ENCODE measurements at regions not wholly inside any gene's neighbourhood (a gene's known extent, or its start where the extent isn't known, plus 50 kb on each side); places are given as distances from the start of the nearest gene placed in this dataset.

DNA sequence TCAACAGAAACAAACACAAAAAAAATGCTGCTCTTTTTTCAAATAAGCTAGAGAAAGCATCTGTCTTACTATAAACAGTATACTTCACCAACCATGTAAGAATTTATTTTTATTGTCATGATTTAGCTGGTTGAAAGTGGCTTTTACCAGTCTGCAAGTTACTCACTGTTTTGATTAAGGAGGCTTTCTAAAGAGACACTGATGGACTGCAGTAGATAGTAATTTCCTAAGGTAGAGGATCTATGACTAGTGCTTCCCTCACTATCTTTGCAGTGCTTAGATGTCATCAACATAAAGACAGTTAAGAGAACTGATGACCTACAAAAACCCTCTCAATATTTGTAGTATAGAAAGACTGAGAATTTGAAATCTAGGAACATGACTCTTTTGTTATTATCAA, 846.2 kb upstream of the AGA start:
- no peak for DNase-seq (ENCODE audit: low spot score)

GRCh38 chr4:178293601-178294000, 851.4 kb upstream of the AGA start:
- no peak for DNase-seq (ENCODE audit: low spot score)

GRCh38 chr4:178296669-178297068, 854.4 kb upstream of the AGA start:
- no peak for DNase-seq (ENCODE audit: low spot score)

DNA sequence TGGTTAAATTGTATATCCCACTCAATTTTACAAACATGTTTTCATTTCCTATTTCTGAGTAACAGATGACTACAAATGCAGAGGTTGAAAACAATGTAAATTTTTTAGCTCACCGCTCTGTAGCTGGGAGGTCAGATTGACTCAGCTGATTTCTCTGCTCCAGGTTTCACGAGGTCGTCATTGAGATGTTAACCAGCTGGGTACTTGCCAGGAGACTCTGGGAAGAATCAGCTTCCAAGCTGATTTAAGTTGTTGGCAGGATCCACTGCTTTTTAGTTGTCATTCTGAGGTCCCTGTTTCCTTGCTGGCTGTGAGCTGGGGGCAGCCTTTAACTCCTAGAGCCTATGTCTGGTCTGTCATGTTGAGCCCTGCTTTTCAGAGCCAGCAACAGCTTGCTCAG, 864.3 kb upstream of the AGA start:
- DNase-seq (ENCODE audit: low spot score) = no peak

GRCh38 chr4:178309890-178310289, 867.7 kb upstream of the AGA start:
- no peak for DNase-seq (ENCODE audit: low spot score)

GRCh38 chr4:178311997-178312396, 869.8 kb upstream of the AGA start:
- no peak for DNase-seq (ENCODE audit: low spot score)

DNA sequence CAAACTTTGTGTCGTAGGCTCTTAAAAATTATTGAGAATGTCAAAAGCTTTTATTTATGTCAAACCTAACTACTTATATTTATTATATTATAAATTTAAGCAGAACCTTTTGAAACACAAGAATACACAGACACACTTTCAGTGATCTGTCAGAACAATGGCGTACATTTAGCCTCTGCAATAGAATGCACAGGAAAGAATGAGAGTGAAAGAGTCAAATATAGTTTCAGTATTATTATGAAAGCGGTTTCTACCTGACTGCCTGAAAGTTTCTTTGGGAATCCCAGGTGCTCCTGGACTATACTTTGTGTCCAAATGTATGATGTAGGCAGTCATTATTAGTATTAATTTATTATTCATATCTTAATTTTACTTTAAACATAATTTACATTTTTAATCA, 872.0 kb upstream of the AGA start:
- DNase-seq (ENCODE audit: low spot score) = no peak

DNA sequence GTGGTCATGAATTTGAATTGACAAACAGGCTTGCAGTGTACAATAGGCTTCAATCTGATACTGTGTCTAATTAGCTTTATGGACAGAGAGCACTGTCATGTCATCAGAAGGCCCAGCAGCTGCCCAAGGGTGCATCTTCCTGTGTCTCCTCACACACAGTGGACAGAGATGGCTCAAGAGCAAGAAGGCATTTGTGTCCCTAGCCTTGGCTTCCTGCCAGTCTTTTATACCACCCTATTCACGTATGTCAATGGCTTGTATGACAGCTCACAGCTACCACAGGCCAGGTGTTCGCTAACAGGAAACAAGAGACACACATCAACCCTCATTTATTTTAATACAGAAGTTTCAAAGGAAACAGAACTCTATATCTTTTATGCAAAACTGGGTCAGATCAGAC, 874.0 kb upstream of the AGA start:
- no peak for DNase-seq (ENCODE audit: low spot score)

- DNase-seq (ENCODE audit: low spot score) = no peak
These were observed 877.8 kb upstream of the AGA start for GRCh38 chr4:178320003-178320402.

- DNase-seq (ENCODE audit: low spot score) = no peak
These were observed 880.4 kb upstream of the AGA start for GRCh38 chr4:178322524-178323183.

- DNase-seq (ENCODE audit: low spot score) = no peak
These were observed 887.1 kb upstream of the AGA start for GRCh38 chr4:178329226-178329872.

DNA sequence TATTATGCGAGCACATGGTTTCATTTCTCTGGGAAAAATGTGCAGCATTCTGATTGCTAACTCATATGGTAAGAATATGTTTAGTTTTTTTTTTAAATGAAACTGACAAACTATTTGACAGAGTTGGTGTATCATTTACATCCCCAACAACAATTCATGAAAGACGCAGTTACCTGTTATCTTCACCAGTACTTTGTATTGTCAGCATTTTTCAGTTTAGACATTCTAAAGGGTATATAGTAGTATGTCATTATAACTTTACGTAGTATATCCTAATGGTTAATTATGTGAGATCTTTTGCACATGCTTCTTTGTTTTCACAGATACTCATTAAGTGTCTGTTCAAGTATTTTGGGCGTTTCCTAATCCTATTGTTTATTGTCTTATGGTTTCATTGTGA, 891.1 kb upstream of the AGA start:
- DNase-seq (ENCODE audit: low spot score) = no peak

- no peak for DNase-seq (ENCODE audit: low spot score)
These were observed 897.5 kb upstream of the AGA start for GRCh38 chr4:178339769-178340168.

- no peak for DNase-seq (ENCODE audit: low spot score)
These were observed 898.2 kb upstream of the AGA start for GRCh38 chr4:178340468-178340867.

- no peak for DNase-seq (ENCODE audit: low spot score)
These were observed 901.9 kb upstream of the AGA start for GRCh38 chr4:178344096-178344495.

DNA sequence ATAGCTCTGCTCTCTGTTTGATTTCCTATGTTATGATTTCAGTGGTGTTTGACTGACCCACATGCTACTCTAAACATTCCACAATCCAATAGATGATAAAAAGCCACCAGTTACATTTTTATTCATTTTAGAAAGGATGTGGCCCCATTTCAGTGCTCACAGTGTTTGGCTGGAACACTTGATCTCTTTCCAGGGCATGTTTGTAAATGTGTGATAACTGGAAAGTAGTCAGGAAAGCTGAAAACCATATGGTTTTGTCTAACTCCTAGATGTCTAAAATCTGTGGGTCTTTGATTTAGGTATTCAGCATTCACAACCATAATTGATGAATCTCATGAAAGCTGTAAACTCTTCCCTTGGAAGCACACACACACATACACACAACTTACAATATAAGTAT, 904.9 kb upstream of the AGA start:
- DNase-seq (ENCODE audit: low spot score) = no peak

DNA sequence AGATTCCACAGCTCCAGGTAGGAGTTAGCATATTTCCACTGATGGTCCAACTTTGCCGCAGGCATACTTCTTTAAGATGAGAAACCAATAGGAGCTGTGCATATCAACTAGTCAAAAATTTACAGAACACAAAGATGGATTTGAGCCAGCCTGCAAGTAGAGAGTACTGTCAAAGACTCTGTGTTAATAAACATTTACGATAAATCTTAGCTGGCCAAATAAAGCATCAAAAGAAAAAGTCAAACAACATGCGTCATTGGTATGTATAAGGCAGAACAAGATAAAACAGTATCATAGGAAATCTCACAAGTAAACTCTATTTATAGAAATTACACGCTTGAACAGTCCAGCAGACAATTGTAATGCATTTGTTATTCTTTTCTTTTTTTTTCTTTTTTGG, 907.4 kb upstream of the AGA start:
- no peak for DNase-seq (ENCODE audit: low spot score)

DNA sequence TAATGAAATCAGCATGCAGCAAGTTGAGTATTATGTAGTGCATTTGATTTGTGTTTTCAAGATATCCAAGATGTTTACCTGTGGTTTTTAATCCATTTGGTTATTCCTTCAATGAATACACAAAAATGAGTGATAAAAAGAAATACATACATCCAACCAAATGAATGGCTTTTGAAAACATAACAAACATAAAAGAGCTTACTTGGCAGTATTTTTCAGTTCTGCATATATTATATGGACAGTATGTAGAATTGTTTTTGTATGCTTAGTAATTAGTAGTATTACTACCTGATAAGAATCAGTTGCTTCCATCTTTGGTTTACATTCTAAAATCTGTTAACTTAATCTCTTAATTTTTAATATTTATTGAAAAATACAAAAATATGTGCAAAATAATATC, 908.9 kb upstream of the AGA start:
- no peak for DNase-seq (ENCODE audit: low spot score)

GRCh38 chr4:178356725-178357124, 914.5 kb upstream of the AGA start:
- DNase-seq (ENCODE audit: low spot score) = no peak

- no peak for DNase-seq (ENCODE audit: low spot score)
These were observed 943.2 kb upstream of the AGA start for GRCh38 chr4:178385481-178385880.

GRCh38 chr4:178387756-178388155, 945.5 kb upstream of the AGA start:
- DNase-seq (ENCODE audit: low spot score) = no peak

- DNase-seq (ENCODE audit: low spot score) = no peak
These were observed 953.6 kb upstream of the AGA start for GRCh38 chr4:178395798-178396197.

DNA sequence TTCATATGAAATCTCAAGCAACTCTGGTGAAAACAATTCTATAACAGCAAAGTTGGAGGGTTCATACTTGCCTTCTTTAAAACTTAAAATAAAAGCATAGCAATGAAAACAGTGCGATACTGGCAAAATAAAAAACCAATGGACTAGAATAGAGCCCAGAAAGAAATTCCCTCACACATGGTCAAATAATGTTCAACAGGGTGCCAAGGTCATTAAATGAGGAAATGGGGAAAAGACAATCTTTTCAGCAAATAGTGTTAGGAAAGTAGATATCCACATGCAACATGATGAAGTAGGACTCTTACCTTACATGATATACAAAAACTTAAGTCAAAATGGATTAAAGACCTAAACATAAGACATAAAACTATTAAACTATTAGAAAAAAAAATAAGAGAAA, 970.2 kb upstream of the AGA start:
- no peak for DNase-seq (ENCODE audit: low spot score)

GRCh38 chr4:178414042-178414441, 971.8 kb upstream of the AGA start:
- DNase-seq (ENCODE audit: low spot score) = no peak

All from left forelimb (tissue), 1 donor.